Endothelial cell (in vitro differentiated cells): ENCODE measurements at regions not wholly inside any gene's neighbourhood (a gene's known extent, or its start where the extent isn't known, plus 50 kb on each side); places are given as distances from the start of the nearest gene placed in this dataset.

ENCODE experiments used
- DNase-seq: peaks from one replicate; pipeline ENCODE4 v3.0.0; 2021; ENCODE audit warnings: low spot score
- H3K27ac Mint-ChIP-seq: one replicate; pipeline ENCODE4 v1.8.0; 2021; ENCODE audit warnings: mixed read lengths, inconsistent platforms; ENCODE audit not compliant: unreplicated experiment
- H3K27me3 Mint-ChIP-seq: one replicate; pipeline ENCODE4 v1.8.0; 2021; ENCODE audit warnings: mild to moderate bottlenecking, moderate library complexity, mixed read lengths, inconsistent platforms; ENCODE audit not compliant: unreplicated experiment
- H3K36me3 Mint-ChIP-seq: one replicate; pipeline ENCODE4 v1.8.0; 2021; ENCODE audit warnings: mild to moderate bottlenecking, low read depth, mixed read lengths, inconsistent platforms; ENCODE audit not compliant: unreplicated experiment
- H3K4me1 Mint-ChIP-seq: one replicate; pipeline ENCODE4 v1.8.0; 2021; ENCODE audit warnings: mild to moderate bottlenecking, mixed read lengths, inconsistent platforms; ENCODE audit not compliant: unreplicated experiment
- H3K4me3 Mint-ChIP-seq: one replicate; pipeline ENCODE4 v1.8.0; 2021; ENCODE audit warnings: mild to moderate bottlenecking, mixed read lengths, inconsistent platforms; ENCODE audit not compliant: unreplicated experiment
- H3K9me3 Mint-ChIP-seq: one replicate; pipeline ENCODE4 v1.8.0; 2021; ENCODE audit warnings: mixed read lengths, inconsistent platforms; ENCODE audit not compliant: unreplicated experiment
- TF ChIP-seq, protein P1 (sequence below): fragments of 200-600 bp; sonication (generic); IDR thresholded peaks from one replicate; pipeline ENCODE4 v1.5.0; 2021; ENCODE audit warnings: antibody characterized with exemption; ENCODE audit not compliant: unreplicated experiment

DNA sequence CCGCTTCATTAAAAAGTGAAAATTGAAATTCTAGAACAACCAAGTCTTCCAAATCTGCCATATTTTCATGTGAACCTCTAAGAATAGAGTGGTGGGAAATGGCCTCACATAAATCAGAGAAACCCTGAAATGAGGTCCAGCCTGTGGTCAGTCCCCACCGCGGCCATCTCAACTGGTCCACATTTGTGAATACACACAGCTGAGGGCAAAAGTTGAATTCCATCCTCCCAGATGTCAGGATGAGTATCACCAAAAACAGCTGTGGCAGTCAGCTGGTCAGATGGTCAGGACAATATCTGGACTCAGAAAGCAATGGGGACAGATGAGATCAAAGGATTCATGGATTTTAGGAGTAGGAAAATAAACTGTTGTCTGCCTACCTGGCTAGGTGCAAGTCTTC is 219.4 kb upstream of the NCKAP5 start:
- no peaks in the 10 kb centered on the region for H3K36me3 Mint-ChIP-seq
- no peaks in the 10 kb centered on the region for H3K9me3 Mint-ChIP-seq
- H3K27me3 Mint-ChIP-seq: no peaks in the 10 kb centered on the region
- H3K27ac Mint-ChIP-seq: no peak overlapping the region
- DNase-seq: no peak
- H3K4me1 Mint-ChIP-seq: no peaks in the 10 kb centered on the region
- TF ChIP-seq, protein P1, sequence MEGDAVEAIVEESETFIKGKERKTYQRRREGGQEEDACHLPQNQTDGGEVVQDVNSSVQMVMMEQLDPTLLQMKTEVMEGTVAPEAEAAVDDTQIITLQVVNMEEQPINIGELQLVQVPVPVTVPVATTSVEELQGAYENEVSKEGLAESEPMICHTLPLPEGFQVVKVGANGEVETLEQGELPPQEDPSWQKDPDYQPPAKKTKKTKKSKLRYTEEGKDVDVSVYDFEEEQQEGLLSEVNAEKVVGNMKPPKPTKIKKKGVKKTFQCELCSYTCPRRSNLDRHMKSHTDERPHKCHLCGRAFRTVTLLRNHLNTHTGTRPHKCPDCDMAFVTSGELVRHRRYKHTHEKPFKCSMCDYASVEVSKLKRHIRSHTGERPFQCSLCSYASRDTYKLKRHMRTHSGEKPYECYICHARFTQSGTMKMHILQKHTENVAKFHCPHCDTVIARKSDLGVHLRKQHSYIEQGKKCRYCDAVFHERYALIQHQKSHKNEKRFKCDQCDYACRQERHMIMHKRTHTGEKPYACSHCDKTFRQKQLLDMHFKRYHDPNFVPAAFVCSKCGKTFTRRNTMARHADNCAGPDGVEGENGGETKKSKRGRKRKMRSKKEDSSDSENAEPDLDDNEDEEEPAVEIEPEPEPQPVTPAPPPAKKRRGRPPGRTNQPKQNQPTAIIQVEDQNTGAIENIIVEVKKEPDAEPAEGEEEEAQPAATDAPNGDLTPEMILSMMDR: no peak
- H3K4me3 Mint-ChIP-seq: no peak overlapping the region

DNA sequence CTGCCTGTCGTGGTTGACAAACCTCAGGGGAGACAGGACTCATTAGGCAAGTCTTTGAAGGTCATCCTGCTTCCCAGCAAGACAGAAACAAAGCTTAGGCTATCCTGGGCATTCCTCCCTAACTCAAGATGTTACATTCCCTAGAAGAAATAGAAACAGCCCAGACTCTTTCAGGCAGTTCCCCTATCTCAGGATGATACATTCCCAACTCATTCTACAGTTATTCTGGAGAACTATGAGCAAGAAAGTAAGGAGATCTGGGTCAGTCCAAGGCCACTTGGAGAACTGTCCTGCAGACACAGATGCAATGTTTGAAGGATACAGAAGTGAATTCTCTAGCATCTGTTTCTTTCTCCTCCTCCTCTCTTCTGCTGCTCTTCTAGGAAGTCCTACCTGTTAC is 220.1 kb upstream of the NCKAP5 start:
- TF ChIP-seq, protein P1: no peak
- H3K36me3 Mint-ChIP-seq: no peaks in the 10 kb centered on the region
- no peaks in the 10 kb centered on the region for H3K27me3 Mint-ChIP-seq
- no peak overlapping the region for H3K27ac Mint-ChIP-seq
- H3K4me1 Mint-ChIP-seq: no peaks in the 10 kb centered on the region
- H3K9me3 Mint-ChIP-seq: no peaks in the 10 kb centered on the region
- DNase-seq: no peak
- no peak overlapping the region for H3K4me3 Mint-ChIP-seq

DNA sequence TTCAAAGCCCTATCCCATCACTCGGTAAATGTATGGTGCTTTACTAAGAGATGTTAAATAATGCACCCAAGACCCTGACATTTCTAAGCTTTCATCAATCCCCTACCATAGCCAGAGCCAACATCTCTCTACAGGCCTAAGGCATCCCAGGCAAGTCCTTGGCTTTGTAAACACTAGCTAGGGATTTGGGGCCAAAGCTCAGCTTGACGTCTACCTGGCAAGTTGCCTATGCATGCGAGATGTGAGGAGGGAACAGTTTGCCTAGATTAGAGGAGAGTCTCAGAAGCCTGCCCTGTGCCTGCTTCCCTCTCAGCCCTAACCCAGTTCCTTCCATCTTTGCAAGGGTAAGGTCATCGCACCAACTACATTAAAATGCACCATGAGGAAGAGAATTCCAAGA is 221.5 kb upstream of the NCKAP5 start:
- TF ChIP-seq, protein P1: no peak
- H3K27me3 Mint-ChIP-seq: no peaks in the 10 kb centered on the region
- no peaks in the 10 kb centered on the region for H3K36me3 Mint-ChIP-seq
- H3K4me1 Mint-ChIP-seq: no peaks in the 10 kb centered on the region
- no peak for DNase-seq
- H3K27ac Mint-ChIP-seq: no peak overlapping the region
- H3K4me3 Mint-ChIP-seq: no peak overlapping the region
- H3K9me3 Mint-ChIP-seq: no peaks in the 10 kb centered on the region

DNA sequence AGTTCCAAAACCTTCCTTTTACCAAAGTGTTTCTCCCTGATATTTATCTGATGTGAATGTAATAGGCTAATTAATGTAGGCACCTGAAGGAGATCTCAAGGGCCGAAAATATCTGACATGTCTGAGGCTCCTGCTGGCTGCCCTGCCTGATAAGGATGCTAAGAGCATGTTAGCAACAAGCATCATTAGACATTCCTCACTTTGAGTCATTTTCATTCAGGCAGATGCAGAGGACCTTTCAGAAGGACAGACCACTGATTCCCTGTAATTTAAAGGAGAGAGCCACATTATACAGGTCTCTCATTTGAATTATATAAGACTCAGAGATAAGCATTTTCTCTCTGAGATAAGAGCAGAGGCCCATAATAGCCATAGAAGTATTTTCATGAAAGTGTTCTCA is 222.4 kb upstream of the NCKAP5 start:
- no peak overlapping the region for H3K4me3 Mint-ChIP-seq
- no peak for DNase-seq
- H3K9me3 Mint-ChIP-seq: no peaks in the 10 kb centered on the region
- H3K27ac Mint-ChIP-seq: no peak overlapping the region
- TF ChIP-seq, protein P1: no peak
- no peaks in the 10 kb centered on the region for H3K36me3 Mint-ChIP-seq
- no peaks in the 10 kb centered on the region for H3K4me1 Mint-ChIP-seq
- no peaks in the 10 kb centered on the region for H3K27me3 Mint-ChIP-seq

DNA sequence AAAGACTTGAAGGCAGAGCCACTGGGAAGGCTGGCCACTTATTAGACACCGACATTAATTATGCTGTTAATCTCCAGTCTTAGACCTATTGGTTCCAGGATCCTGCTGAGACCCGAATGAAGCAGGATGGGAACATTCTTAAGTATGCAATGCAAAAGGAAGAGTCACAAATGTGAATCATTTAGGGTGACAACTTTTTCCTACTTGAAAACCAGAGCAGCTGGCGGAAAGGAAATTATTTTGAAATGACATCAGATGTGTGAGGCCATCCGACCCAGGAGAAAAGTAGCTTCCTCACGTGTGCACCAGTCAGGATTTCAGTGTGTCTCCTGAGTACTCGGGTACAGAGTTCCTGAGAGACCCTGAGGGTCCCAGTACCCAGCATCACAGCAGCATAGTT is 222.9 kb upstream of the NCKAP5 start:
- Mint-ChIP-seq H3K27ac (no peak overlapping the region), H3K36me3 (no peaks in the 10 kb centered on the region), H3K4me3 (no peak overlapping the region), H3K27me3 (no peaks in the 10 kb centered on the region), H3K9me3 (no peaks in the 10 kb centered on the region), H3K4me1 (no peaks in the 10 kb centered on the region)
- TF ChIP-seq, protein P1: no peak
- DNase-seq: no peak
